NCI-H1694 treated with DMSO at 0.1 percent for 48 hours (cell line): ENCODE measurements at regions not wholly inside any gene's neighbourhood (a gene's known extent, or its start where the extent isn't known, plus 50 kb on each side); places are given as distances from the start of the nearest gene placed in this dataset.

ENCODE experiments used
- DNase-seq: peaks from one replicate; lab custom pipeline; 2025; lab: John Stamatoyannopoulos, UW

- DNase-seq: no peak
Measured at GRCh38 chr2:21253311-21254027, 129.7 kb downstream of the TDRD15 start.

- DNase-seq: no peak
Measured at GRCh38 chr2:21254170-21254965, 130.6 kb downstream of the TDRD15 start.

GRCh38 chr2:21256006-21256405 lies 132.2 kb downstream of the TDRD15 start:
- DNase-seq: no peak

GRCh38 chr2:21257621-21258020 lies 133.9 kb downstream of the TDRD15 start:
- DNase-seq: no peak

- no peak for DNase-seq
Measured at GRCh38 chr2:21258082-21258481, 134.3 kb downstream of the TDRD15 start.

GRCh38 chr2:21260311-21260710 lies 136.5 kb downstream of the TDRD15 start:
- no peak for DNase-seq

GRCh38 chr2:21261591-21261990 lies 137.8 kb downstream of the TDRD15 start:
- DNase-seq: no peak

GRCh38 chr2:21262426-21262940 lies 138.7 kb downstream of the TDRD15 start:
- no peak for DNase-seq

GRCh38 chr2:21263622-21264021 lies 139.9 kb downstream of the TDRD15 start:
- no peak for DNase-seq

- DNase-seq: no peak
Measured at GRCh38 chr2:21265752-21266151, 142.0 kb downstream of the TDRD15 start.

- no peak for DNase-seq
Measured at GRCh38 chr2:21267232-21267835, 143.6 kb downstream of the TDRD15 start.

GRCh38 chr2:21268197-21268877 lies 144.6 kb downstream of the TDRD15 start:
- DNase-seq: no peak

GRCh38 chr2:21268878-21269224 lies 145.1 kb downstream of the TDRD15 start:
- no peak for DNase-seq

GRCh38 chr2:21269382-21269781 lies 145.6 kb downstream of the TDRD15 start:
- DNase-seq: no peak

- no peak for DNase-seq
Measured at GRCh38 chr2:21270083-21270491, 146.3 kb downstream of the TDRD15 start.

GRCh38 chr2:21270708-21271122 lies 146.9 kb downstream of the TDRD15 start:
- no peak for DNase-seq

- DNase-seq: no peak
Measured at GRCh38 chr2:21276163-21276562, 152.4 kb downstream of the TDRD15 start.

- no peak for DNase-seq
Measured at GRCh38 chr2:21277068-21278056, 153.6 kb downstream of the TDRD15 start.

- DNase-seq: no peak
Measured at GRCh38 chr2:21279525-21279924, 155.8 kb downstream of the TDRD15 start.

GRCh38 chr2:21280793-21281192 lies 157.0 kb downstream of the TDRD15 start:
- DNase-seq: no peak

- no peak for DNase-seq
Measured at GRCh38 chr2:21281384-21281783, 157.6 kb downstream of the TDRD15 start.
